Suprapubic skin (tissue), 4 donors: ENCODE measurements at regions not wholly inside any gene's neighbourhood (a gene's known extent, or its start where the extent isn't known, plus 50 kb on each side); places are given as distances from the start of the nearest gene placed in this dataset.

Experiments
- DNase-seq, 2 donors: peaks; one replicate each; pipeline ENCODE4 v3.0.0-alpha.2; 2019; ENCODE audit warnings: low spot score in 2 of 2
- H3K27ac ChIP-seq: fragments of 200-600 bp; sonication (generic); one replicate; pipeline ENCODE4 v1.5.1; 2019
- H3K27me3 ChIP-seq: fragments of 200-600 bp; sonication (generic); one replicate; pipeline ENCODE4 v1.5.1; 2019
- H3K36me3 ChIP-seq: fragments of 200-600 bp; sonication (generic); one replicate; pipeline ENCODE4 v1.5.1; 2019
- H3K4me1 ChIP-seq: fragments of 200-600 bp; sonication (generic); one replicate; pipeline ENCODE4 v1.5.1; 2019
- H3K4me3 ChIP-seq: fragments of 200-600 bp; sonication (generic); one replicate; pipeline ENCODE4 v1.5.1; 2019; ENCODE audit warnings: mild to moderate bottlenecking
- H3K9me3 ChIP-seq: fragments of 200-600 bp; sonication (generic); one replicate; pipeline ENCODE4 v1.5.1; 2019
- EP300 ChIP-seq: sonication (generic); formaldehyde crosslinking; IDR thresholded peaks from one replicate; pipeline ENCODE4 v1.6.1; 2017; ENCODE audit warnings: antibody characterized with exemption
- POLR2A ChIP-seq, 2 donors: fragments of 450-650 bp; IDR thresholded peaks; one replicate each; pipeline ENCODE4 v1.6.1; 2017; ENCODE audit warnings: antibody characterized with exemption in 2 of 2, mild to moderate bottlenecking in 2 of 2, moderate library complexity in 2 of 2
- POLR2AphosphoS5 ChIP-seq, 3 donors: sonication (generic); formaldehyde crosslinking; IDR thresholded peaks; one replicate each; pipeline ENCODE4 v1.6.1; 2017; ENCODE audit warnings: antibody characterized with exemption in 3 of 3
- WGBS: methylation state at CpG from one replicate; pipeline ENCODE4 v1.1.5; 2018; 5-methylcytosine and 5-hydroxymethylcytosine counted together
- TF ChIP-seq, protein P1 (sequence below), 2 donors: fragments of 200-600 bp in 1 of 2; fragments of 450-650 bp in 1 of 2; sonication (generic) in 1 of 2; IDR thresholded peaks; one replicate each; pipeline ENCODE4 v1.5.1; 2016 to 2019; ENCODE audit warnings: antibody characterized with exemption in 2 of 2, mild to moderate bottlenecking in 1 of 2, moderate library complexity in 1 of 2

DNA sequence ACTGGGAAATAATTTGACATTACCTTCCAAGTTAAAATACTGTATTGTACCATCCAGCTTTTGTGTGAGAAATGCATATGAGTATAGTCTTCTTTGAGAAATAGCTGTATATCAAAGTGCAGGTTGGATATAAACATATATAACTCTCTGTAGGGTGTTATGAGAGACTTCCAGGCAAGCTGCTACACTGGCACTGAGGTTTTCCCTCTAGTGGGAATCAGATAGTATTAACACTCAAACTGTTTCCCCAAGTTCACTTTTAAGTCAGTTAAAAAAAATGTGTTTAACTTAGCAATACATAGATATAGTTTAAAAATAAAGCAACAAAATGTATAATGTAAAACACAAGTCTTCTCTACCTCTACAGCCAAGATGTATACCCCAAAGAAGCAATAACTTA lies 368.4 kb upstream of the SLC8A1 start:
- Histone ChIP-seq H3K9me3 (no peaks in the 10 kb centered on the region), H3K4me1 (no peaks in the 10 kb centered on the region), H3K27ac (no peak overlapping the region), H3K4me3 (no peak overlapping the region), H3K27me3 (no peaks in the 10 kb centered on the region), H3K36me3 (no peaks in the 10 kb centered on the region)
- no peak for DNase-seq
- TF ChIP-seq, protein P1, sequence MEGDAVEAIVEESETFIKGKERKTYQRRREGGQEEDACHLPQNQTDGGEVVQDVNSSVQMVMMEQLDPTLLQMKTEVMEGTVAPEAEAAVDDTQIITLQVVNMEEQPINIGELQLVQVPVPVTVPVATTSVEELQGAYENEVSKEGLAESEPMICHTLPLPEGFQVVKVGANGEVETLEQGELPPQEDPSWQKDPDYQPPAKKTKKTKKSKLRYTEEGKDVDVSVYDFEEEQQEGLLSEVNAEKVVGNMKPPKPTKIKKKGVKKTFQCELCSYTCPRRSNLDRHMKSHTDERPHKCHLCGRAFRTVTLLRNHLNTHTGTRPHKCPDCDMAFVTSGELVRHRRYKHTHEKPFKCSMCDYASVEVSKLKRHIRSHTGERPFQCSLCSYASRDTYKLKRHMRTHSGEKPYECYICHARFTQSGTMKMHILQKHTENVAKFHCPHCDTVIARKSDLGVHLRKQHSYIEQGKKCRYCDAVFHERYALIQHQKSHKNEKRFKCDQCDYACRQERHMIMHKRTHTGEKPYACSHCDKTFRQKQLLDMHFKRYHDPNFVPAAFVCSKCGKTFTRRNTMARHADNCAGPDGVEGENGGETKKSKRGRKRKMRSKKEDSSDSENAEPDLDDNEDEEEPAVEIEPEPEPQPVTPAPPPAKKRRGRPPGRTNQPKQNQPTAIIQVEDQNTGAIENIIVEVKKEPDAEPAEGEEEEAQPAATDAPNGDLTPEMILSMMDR (IDR thresholded peaks at IDR 0.05), result no peak
- TF ChIP-seq POLR2AphosphoS5 (IDR thresholded peaks at IDR 0.05), result no peak
- TF ChIP-seq POLR2A (IDR thresholded peaks at IDR 0.05), result no peak
- no peak for TF ChIP-seq EP300

GRCh38 chr2:40823478-40823877 lies 371.6 kb upstream of the SLC8A1 start:
- Histone ChIP-seq H3K9me3 (no peaks in the 10 kb centered on the region), H3K4me1 (no peaks in the 10 kb centered on the region), H3K27ac (no peak overlapping the region), H3K27me3 (no peaks in the 10 kb centered on the region), H3K36me3 (no peaks in the 10 kb centered on the region), H3K4me3 (no peak overlapping the region)
- WGBS, result 83% methylated on average over 3 of the region's 3 CpGs
- TF ChIP-seq, protein P1 (IDR thresholded peaks at IDR 0.05), result no peak
- TF ChIP-seq EP300 (no peak), POLR2A (IDR thresholded peaks at IDR 0.05) (no peak), POLR2AphosphoS5 (IDR thresholded peaks at IDR 0.05) (no peak)
- no peak for DNase-seq

GRCh38 chr2:40824278-40824677 lies 372.4 kb upstream of the SLC8A1 start:
- H3K27me3 ChIP-seq, result no peaks in the 10 kb centered on the region
- no peaks in the 10 kb centered on the region for H3K36me3 ChIP-seq
- TF ChIP-seq POLR2A (IDR thresholded peaks at IDR 0.05) (no peak), POLR2AphosphoS5 (IDR thresholded peaks at IDR 0.05) (no peak), EP300 (no peak)
- TF ChIP-seq, protein P1 (IDR thresholded peaks at IDR 0.05), result no peak
- DNase-seq, result no peak
- 79% methylated on average over 5 of the region's 5 CpGs for WGBS
- no peaks in the 10 kb centered on the region for H3K4me1 ChIP-seq
- H3K9me3 ChIP-seq, result no peaks in the 10 kb centered on the region
- H3K27ac ChIP-seq, result no peak overlapping the region
- H3K4me3 ChIP-seq, result no peak overlapping the region

DNA sequence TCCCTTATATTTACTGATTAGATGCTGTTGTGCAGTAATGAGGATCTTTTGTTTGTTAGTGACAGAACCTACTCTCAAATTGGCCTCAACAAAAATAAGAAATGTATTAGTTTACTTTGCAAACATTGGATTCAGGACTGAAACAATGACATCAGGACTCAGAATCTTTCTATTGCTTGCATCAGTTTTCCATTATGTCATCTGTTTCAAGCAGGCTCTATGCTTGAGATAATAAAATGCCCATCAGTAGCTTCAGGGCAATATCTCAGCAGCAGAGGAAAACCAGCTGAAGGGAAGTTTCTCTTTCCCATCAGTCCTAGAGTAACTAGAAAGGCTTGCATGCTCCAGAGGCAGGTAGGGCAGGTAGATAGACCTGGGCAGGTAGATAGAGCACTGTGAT lies 375.5 kb upstream of the SLC8A1 start:
- no peak overlapping the region for H3K27ac ChIP-seq
- H3K4me1 ChIP-seq, result no peaks in the 10 kb centered on the region
- H3K4me3 ChIP-seq, result no peak overlapping the region
- H3K9me3 ChIP-seq, result no peaks in the 10 kb centered on the region
- TF ChIP-seq EP300 (no peak), POLR2AphosphoS5 (IDR thresholded peaks at IDR 0.05) (no peak), POLR2A (IDR thresholded peaks at IDR 0.05) (no peak)
- no peaks in the 10 kb centered on the region for H3K36me3 ChIP-seq
- DNase-seq, result no peak
- no peaks in the 10 kb centered on the region for H3K27me3 ChIP-seq

DNA sequence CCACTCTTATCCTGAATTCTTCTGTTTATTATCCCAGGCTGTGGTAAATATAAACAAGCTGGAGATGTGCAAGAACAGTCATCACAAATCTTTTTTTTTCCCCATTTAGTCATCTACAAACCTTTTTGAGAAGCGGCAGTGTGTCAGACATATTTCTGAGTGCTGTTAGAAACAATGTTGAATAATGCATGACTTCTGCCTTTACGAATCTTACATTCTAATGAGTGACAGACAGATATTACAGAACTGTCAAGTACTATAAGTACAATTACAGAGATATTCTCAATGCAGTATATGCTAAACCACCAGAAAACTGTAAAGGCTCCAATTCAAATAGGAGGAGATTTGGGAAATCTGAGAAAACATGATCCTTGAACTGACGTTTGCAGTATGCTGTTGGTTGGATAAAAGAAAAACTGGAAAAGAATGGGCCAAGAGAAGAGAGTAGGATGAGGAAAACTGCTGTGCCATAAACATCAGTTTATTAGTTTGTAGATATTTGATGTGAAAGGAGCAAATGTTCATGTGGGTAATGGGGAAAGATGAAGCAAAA lies 379.5 kb upstream of the SLC8A1 start:
- TF ChIP-seq, protein P1 (IDR thresholded peaks at IDR 0.05), result no peak
- TF ChIP-seq POLR2AphosphoS5 (IDR thresholded peaks at IDR 0.05) (no peak), EP300 (no peak), POLR2A (IDR thresholded peaks at IDR 0.05) (no peak)
- H3K36me3 ChIP-seq, result no peaks in the 10 kb centered on the region
- no peaks in the 10 kb centered on the region for H3K4me1 ChIP-seq
- no peak overlapping the region for H3K27ac ChIP-seq
- H3K27me3 ChIP-seq, result no peaks in the 10 kb centered on the region
- no peak for DNase-seq
- no peak overlapping the region for H3K4me3 ChIP-seq
- no peaks in the 10 kb centered on the region for H3K9me3 ChIP-seq
- 71% methylated on average over 3 of the region's 3 CpGs for WGBS

GRCh38 chr2:40841856-40842255 lies 390.0 kb upstream of the SLC8A1 start:
- no peaks in the 10 kb centered on the region for H3K27me3 ChIP-seq
- no peak overlapping the region for H3K4me3 ChIP-seq
- DNase-seq, result no peak
- TF ChIP-seq POLR2AphosphoS5 (IDR thresholded peaks at IDR 0.05) (no peak), POLR2A (IDR thresholded peaks at IDR 0.05) (no peak), EP300 (no peak)
- TF ChIP-seq, protein P1 (IDR thresholded peaks at IDR 0.05), result no peak
- H3K9me3 ChIP-seq, result no peaks in the 10 kb centered on the region
- 92% methylated on average over 2 of the region's 2 CpGs for WGBS
- H3K36me3 ChIP-seq, result no peaks in the 10 kb centered on the region
- H3K4me1 ChIP-seq, result no peaks in the 10 kb centered on the region
- H3K27ac ChIP-seq, result no peak overlapping the region
